HEK293 (cell line): ENCODE measurements at regions not wholly inside any gene's neighbourhood (a gene's known extent, or its start where the extent isn't known, plus 50 kb on each side); places are given as distances from the start of the nearest gene placed in this dataset.

Experiments used
- CTCF ChIA-PET: fragments of 350-600 bp; formaldehyde crosslinking; extraction: SDS; loops from one replicate; lab custom pipeline; 2021; ENCODE audit warnings: antibody characterized with exemption; lab: Yijun Ruan, JAX
- POLR2A ChIA-PET: fragments of 300-600 bp; formaldehyde crosslinking; extraction: SDS; loops from one replicate; lab custom pipeline; 2020; ENCODE audit warnings: antibody characterized with exemption, inconsistent platforms; lab: Yijun Ruan, JAX
- H3K27ac ChIP-seq: fragments of 200-500 bp; sonication (Bioruptor generic); 2 replicates; pipeline ENCODE4 v1.5.1; 2014; ENCODE audit warnings: low read depth, low read length, control low read depth, inconsistent platforms; ENCODE audit errors: extremely low read depth
- H3K36me3 ChIP-seq, 2 experiments: fragments of 200-500 bp in 1 of 2; sonication (Bioruptor generic) in 1 of 2; 1 replicate in 1 of 2; 2 replicates in 1 of 2; pipeline ENCODE4 v1.5.1; 2014 to 2017; ENCODE audit warnings: inconsistent platforms in 2 of 2, low read length in 2 of 2; ENCODE audit not compliant: control insufficient read depth in 2 of 2, insufficient read depth in 1 of 2
- H3K4me1 ChIP-seq: fragments of 200-500 bp; sonication (Bioruptor generic); 2 replicates; pipeline ENCODE4 v1.5.1; 2014; ENCODE audit warnings: mild to moderate bottlenecking, low read length, inconsistent platforms; ENCODE audit not compliant: control insufficient read depth, insufficient read depth
- H3K4me3 ChIP-seq: 2 replicates; pipeline ENCODE4 v1.5.1; 2011; ENCODE audit warnings: low read depth, mild to moderate bottlenecking, control low read depth, low read length, moderate library complexity
- H3K9me3 ChIP-seq: fragments of 200-500 bp; sonication (Bioruptor generic); 2 replicates; pipeline ENCODE4 v1.5.1; 2014; ENCODE audit warnings: low read depth, low read length, inconsistent platforms; ENCODE audit not compliant: control insufficient read depth, insufficient read depth
- FEZF1 ChIP-seq: fragments of 450-650 bp; formaldehyde crosslinking; IDR thresholded peaks from 2 replicates; pipeline ENCODE4 v1.5.1; 2016; ENCODE audit warnings: missing biosample characterization, missing genetic modification characterization
- GFI1B ChIP-seq: fragments of 450-650 bp; formaldehyde crosslinking; IDR thresholded peaks from 2 replicates; pipeline ENCODE4 v1.5.1; 2016; ENCODE audit warnings: missing biosample characterization, missing genetic modification characterization
- GLIS2 ChIP-seq: fragments of 450-650 bp; formaldehyde crosslinking; IDR thresholded peaks from 2 replicates; pipeline ENCODE4 v1.5.1; 2016; ENCODE audit warnings: missing biosample characterization, missing genetic modification characterization
- HOXC10 ChIP-seq: sonication (generic); formaldehyde crosslinking; IDR thresholded peaks from 2 replicates; pipeline ENCODE4 v1.8.1; 2023; ENCODE audit warnings: mild to moderate bottlenecking, missing genetic modification reagents
- MYNN ChIP-seq: fragments of 450-650 bp; formaldehyde crosslinking; IDR thresholded peaks from 2 replicates; pipeline ENCODE4 v1.5.1; 2016; ENCODE audit warnings: missing biosample characterization, missing genetic modification characterization, borderline replicate concordance
- SCRT1 ChIP-seq: fragments of 450-650 bp; formaldehyde crosslinking; IDR thresholded peaks from 2 replicates; pipeline ENCODE4 v1.5.1; 2016; ENCODE audit warnings: missing biosample characterization, missing genetic modification characterization, borderline replicate concordance
- SP2 ChIP-seq: fragments of 450-650 bp; formaldehyde crosslinking; IDR thresholded peaks from 2 replicates; pipeline ENCODE4 v1.5.1; 2016; ENCODE audit warnings: missing biosample characterization, missing genetic modification characterization
- ZNF16 ChIP-seq: fragments of 450-650 bp; formaldehyde crosslinking; IDR thresholded peaks from 2 replicates; pipeline ENCODE4 v1.5.1; 2016; ENCODE audit warnings: low read depth, missing biosample characterization, missing genetic modification characterization
- ZNF24 ChIP-seq: fragments of 450-650 bp; formaldehyde crosslinking; IDR thresholded peaks from 2 replicates; pipeline ENCODE4 v1.5.1; 2016; ENCODE audit warnings: missing biosample characterization, missing genetic modification characterization
- ZNF248 ChIP-seq: fragments of 450-650 bp; formaldehyde crosslinking; IDR thresholded peaks from 2 replicates; pipeline ENCODE4 v1.5.1; 2017; ENCODE audit warnings: missing biosample characterization, missing genetic modification characterization
- ZNF266 ChIP-seq: fragments of 450-650 bp; formaldehyde crosslinking; IDR thresholded peaks from 2 replicates; pipeline ENCODE4 v1.5.1; 2016; ENCODE audit warnings: missing biosample characterization, missing genetic modification characterization, low read depth
- ZNF416 ChIP-seq: fragments of 450-650 bp; formaldehyde crosslinking; IDR thresholded peaks from 2 replicates; pipeline ENCODE4 v1.5.1; 2016; ENCODE audit warnings: missing biosample characterization, missing genetic modification characterization
- ZNF426 ChIP-seq: fragments of 450-650 bp; formaldehyde crosslinking; IDR thresholded peaks from 2 replicates; pipeline ENCODE4 v1.5.1; 2017; ENCODE audit warnings: missing biosample characterization, missing genetic modification characterization, mild to moderate bottlenecking, inconsistent platforms, moderate library complexity
- ZNF571 ChIP-seq: fragments of 450-650 bp; formaldehyde crosslinking; IDR thresholded peaks from 2 replicates; pipeline ENCODE4 v1.5.0; 2017; ENCODE audit warnings: missing biosample characterization, missing genetic modification characterization
- ZNF621 ChIP-seq: fragments of 450-650 bp; formaldehyde crosslinking; IDR thresholded peaks from 2 replicates; pipeline ENCODE4 v1.5.1; 2017; ENCODE audit warnings: missing biosample characterization, missing genetic modification characterization
- ZNF670 ChIP-seq: fragments of 450-650 bp; formaldehyde crosslinking; IDR thresholded peaks from 2 replicates; pipeline ENCODE4 v1.5.1; 2016; ENCODE audit warnings: missing biosample characterization, missing genetic modification characterization, low read depth
- ZNF792 ChIP-seq: fragments of 450-650 bp; formaldehyde crosslinking; IDR thresholded peaks from 2 replicates; pipeline ENCODE4 v1.5.1; 2016; ENCODE audit warnings: missing biosample characterization, missing genetic modification characterization
- ZSCAN23 ChIP-seq: fragments of 450-650 bp; formaldehyde crosslinking; IDR thresholded peaks from 2 replicates; pipeline ENCODE4 v1.5.1; 2016; ENCODE audit warnings: missing biosample characterization, missing genetic modification characterization
- TF ChIP-seq, protein P1 (sequence below): fragments of 450-650 bp; formaldehyde crosslinking; IDR thresholded peaks from 2 replicates; pipeline ENCODE4 v1.5.1; 2017; ENCODE audit warnings: missing biosample characterization, missing genetic modification characterization
- TF ChIP-seq, protein P2 (sequence below): fragments of 450-650 bp; formaldehyde crosslinking; IDR thresholded peaks from 2 replicates; pipeline ENCODE4 v1.5.1; 2016; ENCODE audit warnings: missing biosample characterization, missing genetic modification characterization
- TF ChIP-seq, protein P3 (sequence below): fragments of 450-650 bp; formaldehyde crosslinking; IDR thresholded peaks from 2 replicates; pipeline ENCODE4 v1.5.1; 2016; ENCODE audit warnings: missing biosample characterization, missing genetic modification characterization
- TF ChIP-seq, protein P4 (sequence below): fragments of 450-650 bp; formaldehyde crosslinking; IDR thresholded peaks from 2 replicates; pipeline ENCODE4 v1.5.1; 2016; ENCODE audit warnings: missing biosample characterization, missing genetic modification characterization
- TF ChIP-seq, protein P5 (sequence below): fragments of 450-650 bp; formaldehyde crosslinking; IDR thresholded peaks from 2 replicates; pipeline ENCODE4 v1.5.1; 2016; ENCODE audit warnings: missing biosample characterization, missing genetic modification characterization

DNA sequence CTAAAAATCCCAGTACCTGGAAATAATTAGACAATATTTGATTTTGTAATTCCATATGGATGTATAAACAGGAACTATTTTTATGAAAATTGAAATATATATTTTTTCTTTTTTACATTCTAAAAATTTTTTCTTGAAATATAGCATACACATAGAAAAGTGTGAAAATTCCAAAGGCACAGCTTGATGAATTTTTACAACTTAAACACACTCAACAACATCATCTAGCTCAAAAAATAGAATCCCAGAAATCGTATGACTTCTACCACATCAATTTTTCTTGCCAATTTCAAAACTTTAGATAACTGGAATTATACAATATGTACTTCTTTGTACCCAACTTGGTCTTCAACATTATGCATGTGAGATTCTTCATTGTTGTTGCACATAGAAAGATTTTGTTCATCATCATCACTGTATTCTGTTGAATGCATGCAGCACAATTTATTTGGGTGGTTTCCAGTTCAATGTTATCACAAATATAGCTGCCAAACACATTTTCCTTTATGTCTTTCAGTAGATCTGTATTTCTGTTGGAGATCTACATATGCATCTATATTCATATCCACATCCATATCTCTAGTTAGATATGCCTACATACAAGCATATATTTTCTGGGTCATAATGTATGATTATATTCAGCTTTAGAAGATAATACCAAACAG lies 340.7 kb upstream of the SLIT2 start:
- H3K9me3 ChIP-seq = no peaks in the 10 kb centered on the region
- TF ChIP-seq SCRT1 (tag by site-specific recombination) = no peak
- no peak for TF ChIP-seq ZNF670 (tag by site-specific recombination)
- TF ChIP-seq ZNF248 (tag by site-specific recombination) = no peak
- no peak for TF ChIP-seq MYNN (tag by site-specific recombination)
- TF ChIP-seq ZNF416 (tag by site-specific recombination) = no peak
- TF ChIP-seq, protein P1, sequence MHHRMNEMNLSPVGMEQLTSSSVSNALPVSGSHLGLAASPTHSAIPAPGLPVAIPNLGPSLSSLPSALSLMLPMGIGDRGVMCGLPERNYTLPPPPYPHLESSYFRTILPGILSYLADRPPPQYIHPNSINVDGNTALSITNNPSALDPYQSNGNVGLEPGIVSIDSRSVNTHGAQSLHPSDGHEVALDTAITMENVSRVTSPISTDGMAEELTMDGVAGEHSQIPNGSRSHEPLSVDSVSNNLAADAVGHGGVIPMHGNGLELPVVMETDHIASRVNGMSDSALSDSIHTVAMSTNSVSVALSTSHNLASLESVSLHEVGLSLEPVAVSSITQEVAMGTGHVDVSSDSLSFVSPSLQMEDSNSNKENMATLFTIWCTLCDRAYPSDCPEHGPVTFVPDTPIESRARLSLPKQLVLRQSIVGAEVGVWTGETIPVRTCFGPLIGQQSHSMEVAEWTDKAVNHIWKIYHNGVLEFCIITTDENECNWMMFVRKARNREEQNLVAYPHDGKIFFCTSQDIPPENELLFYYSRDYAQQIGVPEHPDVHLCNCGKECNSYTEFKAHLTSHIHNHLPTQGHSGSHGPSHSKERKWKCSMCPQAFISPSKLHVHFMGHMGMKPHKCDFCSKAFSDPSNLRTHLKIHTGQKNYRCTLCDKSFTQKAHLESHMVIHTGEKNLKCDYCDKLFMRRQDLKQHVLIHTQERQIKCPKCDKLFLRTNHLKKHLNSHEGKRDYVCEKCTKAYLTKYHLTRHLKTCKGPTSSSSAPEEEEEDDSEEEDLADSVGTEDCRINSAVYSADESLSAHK = no peak
- no peak for TF ChIP-seq GLIS2 (tag by site-specific recombination)
- TF ChIP-seq, protein P2, sequence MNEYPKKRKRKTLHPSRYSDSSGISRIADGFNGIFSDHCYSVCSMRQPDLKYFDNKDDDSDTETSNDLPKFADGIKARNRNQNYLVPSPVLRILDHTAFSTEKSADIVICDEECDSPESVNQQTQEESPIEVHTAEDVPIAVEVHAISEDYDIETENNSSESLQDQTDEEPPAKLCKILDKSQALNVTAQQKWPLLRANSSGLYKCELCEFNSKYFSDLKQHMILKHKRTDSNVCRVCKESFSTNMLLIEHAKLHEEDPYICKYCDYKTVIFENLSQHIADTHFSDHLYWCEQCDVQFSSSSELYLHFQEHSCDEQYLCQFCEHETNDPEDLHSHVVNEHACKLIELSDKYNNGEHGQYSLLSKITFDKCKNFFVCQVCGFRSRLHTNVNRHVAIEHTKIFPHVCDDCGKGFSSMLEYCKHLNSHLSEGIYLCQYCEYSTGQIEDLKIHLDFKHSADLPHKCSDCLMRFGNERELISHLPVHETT = no peak
- no peak for TF ChIP-seq ZNF571 (tag by site-specific recombination)
- TF ChIP-seq HOXC10 (CRISPR knock-in tag) = no peak
- TF ChIP-seq, protein P3, sequence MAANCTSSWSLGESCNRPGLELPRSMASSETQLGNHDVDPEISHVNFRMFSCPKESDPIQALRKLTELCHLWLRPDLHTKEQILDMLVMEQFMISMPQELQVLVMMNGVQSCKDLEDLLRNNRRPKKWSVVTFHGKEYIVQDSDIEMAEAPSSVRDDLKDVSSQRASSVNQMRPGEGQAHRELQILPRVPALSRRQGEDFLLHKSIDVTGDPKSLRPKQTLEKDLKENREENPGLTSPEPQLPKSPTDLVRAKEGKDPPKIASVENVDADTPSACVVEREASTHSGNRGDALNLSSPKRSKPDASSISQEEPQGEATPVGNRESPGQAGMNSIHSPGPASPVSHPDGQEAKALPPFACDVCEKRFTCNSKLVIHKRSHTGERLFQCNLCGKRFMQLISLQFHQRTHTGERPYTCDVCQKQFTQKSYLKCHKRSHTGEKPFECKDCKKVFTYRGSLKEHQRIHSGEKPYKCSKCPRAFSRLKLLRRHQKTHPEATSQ (tag by site-specific recombination) = no peak
- TF ChIP-seq ZNF621 (tag by site-specific recombination) = no peak
- TF ChIP-seq ZNF266 = no peak
- no peak for TF ChIP-seq ZSCAN23 (tag by site-specific recombination)
- TF ChIP-seq ZNF24 (tag by site-specific recombination) = no peak
- TF ChIP-seq SP2 (tag by site-specific recombination) = no peak
- H3K4me1 ChIP-seq = no peaks in the 10 kb centered on the region
- H3K27ac ChIP-seq = no peak overlapping the region
- H3K36me3 ChIP-seq = no peaks in the 10 kb centered on the region
- ChIA-PET POLR2A (no interaction called here), CTCF (no interaction called here)
- H3K4me3 ChIP-seq = no peak overlapping the region

DNA sequence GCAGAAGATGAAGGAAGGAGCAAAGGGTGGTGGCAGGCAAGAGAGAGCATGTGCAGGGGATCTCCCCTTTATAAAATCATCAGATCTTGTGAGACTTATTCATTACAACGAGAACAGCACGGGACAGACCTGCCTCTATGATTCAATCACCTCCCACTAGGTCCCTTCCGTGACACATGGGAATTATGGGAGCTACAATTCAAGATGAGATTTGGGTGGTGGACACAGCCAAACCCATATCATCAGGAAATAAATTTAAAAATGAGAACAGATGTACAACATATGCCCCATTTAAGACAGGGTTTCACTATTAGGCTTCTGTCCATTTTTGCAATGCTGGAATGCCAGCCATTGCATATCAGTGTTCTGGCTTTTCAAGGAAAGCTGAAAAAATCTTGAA lies 346.7 kb upstream of the SLIT2 start:
- TF ChIP-seq ZNF792 (no peak), ZNF16 (tag by site-specific recombination) (no peak), ZNF426 (tag by site-specific recombination) (no peak), GFI1B (no peak), FEZF1 (tag by site-specific recombination) (no peak), ZNF266 (no peak)
- TF ChIP-seq, protein P4, sequence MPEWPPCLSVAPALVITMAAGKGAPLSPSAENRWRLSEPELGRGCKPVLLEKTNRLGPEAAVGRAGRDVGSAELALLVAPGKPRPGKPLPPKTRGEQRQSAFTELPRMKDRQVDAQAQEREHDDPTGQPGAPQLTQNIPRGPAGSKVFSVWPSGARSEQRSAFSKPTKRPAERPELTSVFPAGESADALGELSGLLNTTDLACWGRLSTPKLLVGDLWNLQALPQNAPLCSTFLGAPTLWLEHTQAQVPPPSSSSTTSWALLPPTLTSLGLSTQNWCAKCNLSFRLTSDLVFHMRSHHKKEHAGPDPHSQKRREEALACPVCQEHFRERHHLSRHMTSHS (tag by site-specific recombination) = no peak
- TF ChIP-seq, protein P5, sequence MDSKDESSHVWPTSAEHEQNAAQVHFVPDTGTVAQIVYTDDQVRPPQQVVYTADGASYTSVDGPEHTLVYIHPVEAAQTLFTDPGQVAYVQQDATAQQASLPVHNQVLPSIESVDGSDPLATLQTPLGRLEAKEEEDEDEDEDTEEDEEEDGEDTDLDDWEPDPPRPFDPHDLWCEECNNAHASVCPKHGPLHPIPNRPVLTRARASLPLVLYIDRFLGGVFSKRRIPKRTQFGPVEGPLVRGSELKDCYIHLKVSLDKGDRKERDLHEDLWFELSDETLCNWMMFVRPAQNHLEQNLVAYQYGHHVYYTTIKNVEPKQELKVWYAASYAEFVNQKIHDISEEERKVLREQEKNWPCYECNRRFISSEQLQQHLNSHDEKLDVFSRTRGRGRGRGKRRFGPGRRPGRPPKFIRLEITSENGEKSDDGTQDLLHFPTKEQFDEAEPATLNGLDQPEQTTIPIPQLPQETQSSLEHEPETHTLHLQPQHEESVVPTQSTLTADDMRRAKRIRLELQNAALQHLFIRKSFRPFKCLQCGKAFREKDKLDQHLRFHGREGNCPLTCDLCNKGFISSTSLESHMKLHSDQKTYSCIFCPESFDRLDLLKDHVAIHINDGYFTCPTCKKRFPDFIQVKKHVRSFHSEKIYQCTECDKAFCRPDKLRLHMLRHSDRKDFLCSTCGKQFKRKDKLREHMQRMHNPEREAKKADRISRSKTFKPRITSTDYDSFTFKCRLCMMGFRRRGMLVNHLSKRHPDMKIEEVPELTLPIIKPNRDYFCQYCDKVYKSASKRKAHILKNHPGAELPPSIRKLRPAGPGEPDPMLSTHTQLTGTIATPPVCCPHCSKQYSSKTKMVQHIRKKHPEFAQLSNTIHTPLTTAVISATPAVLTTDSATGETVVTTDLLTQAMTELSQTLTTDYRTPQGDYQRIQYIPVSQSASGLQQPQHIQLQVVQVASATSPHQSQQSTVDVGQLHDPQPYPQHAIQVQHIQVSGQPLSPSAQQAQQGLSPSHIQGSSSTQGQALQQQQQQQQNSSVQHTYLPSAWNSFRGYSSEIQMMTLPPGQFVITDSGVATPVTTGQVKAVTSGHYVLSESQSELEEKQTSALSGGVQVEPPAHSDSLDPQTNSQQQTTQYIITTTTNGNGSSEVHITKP (tag by site-specific recombination) = no peak
- TF ChIP-seq, all 188 proteins: peak for 0
- ChIA-PET POLR2A (no interaction called here), CTCF (no interaction called here)
- Histone ChIP-seq H3K4me3 (no peak overlapping the region), H3K9me3 (no peaks in the 10 kb centered on the region), H3K36me3 (no peaks in the 10 kb centered on the region), H3K27ac (no peak overlapping the region), H3K4me1 (no peaks in the 10 kb centered on the region)
